ENCODE measurements at regions not wholly inside any gene's neighbourhood (a gene's known extent, or its start where the extent isn't known, plus 50 kb on each side); places are given as distances from the start of the nearest gene placed in this dataset.

DNA sequence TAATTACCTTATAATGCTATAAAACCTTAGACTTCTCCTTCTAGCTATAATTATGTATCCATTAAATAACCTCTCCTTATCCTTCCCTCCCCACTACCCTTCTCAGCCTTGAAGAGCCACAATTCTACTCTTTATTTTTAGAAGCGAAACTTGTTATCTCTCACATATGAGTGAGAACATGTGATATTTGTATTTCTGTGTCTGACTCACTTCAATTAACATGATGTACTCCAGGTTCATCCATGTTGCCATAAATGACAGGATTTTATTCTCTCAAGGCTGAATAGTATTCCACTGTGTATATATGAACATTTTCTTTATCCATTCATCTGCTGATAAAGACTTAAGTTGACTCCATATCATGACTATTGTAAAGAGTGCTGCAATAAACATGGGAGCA lies 485.6 kb downstream of the FLRT2 start:
- DNase-seq = no peak

DNA sequence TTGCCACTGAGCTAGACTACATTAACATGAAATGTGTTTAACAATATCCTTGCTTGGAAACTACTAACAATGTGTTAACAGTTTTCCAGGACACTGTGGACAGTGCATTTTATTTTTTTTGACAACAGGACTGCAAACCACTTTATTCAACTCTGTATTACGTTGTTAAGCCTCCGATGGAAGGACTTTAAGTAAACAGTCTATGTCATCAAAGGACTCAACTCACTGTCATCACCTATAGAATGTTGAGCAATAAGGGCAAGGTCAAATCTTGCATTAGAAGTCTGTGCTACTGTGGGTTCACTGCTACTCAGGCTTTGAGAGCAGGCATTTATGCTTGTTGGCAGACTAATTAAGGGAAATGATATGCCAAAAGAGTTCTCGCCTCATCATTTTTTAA lies 483.7 kb downstream of the FLRT2 start:
- DNase-seq = no peak

DNA sequence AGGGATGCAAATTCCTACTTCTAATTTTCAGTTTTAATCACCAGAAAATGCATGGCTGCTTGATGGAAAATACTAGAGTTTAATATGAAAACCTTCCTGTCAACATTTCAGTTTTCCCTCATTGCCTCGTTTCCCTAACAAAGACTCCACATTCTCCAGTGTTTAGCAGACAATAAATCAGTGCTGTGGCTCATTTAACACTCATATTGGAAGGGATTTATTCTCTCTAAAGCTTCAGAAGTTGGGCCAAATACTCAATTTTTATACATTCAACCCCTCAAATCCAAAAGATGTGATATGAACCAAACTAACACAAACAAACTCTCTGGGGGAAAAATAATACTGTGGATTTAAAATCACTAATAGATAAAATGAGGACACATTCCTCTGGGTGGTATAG lies 482.5 kb downstream of the FLRT2 start:
- no peak for DNase-seq

GRCh38 chr14:86003998-86004397 lies 474.1 kb downstream of the FLRT2 start:
- DNase-seq = no peak

GRCh38 chr14:85996551-85996950 lies 466.6 kb downstream of the FLRT2 start:
- no peak for DNase-seq

DNA sequence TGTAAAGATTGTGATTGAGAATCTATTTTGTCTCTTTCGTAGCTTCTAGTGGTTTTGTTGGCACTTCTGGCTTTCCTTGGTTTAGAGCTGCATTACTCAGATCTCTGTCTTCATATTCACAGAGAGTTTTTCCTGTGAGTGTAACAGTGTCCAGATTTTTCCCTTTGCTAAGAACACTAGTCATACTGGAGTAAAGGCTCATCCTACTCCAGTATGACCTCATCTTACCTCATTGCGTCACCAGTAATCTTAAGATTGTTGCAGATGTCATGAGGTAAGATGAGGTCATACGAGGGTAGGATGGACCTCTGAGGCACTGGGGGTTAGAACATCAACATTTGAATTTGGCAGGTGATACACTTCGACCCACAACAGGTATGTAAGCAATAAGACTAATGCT lies 461.2 kb downstream of the FLRT2 start:
- DNase-seq = no peak

GRCh38 chr14:85987907-85988306 lies 458.0 kb downstream of the FLRT2 start:
- DNase-seq = no peak

GRCh38 chr14:85987292-85987691 lies 457.3 kb downstream of the FLRT2 start:
- DNase-seq = no peak

GRCh38 chr14:85978582-85979250 lies 448.8 kb downstream of the FLRT2 start:
- DNase-seq = no peak

GRCh38 chr14:85974602-85975001 lies 444.7 kb downstream of the FLRT2 start:
- no peak for DNase-seq

DNA sequence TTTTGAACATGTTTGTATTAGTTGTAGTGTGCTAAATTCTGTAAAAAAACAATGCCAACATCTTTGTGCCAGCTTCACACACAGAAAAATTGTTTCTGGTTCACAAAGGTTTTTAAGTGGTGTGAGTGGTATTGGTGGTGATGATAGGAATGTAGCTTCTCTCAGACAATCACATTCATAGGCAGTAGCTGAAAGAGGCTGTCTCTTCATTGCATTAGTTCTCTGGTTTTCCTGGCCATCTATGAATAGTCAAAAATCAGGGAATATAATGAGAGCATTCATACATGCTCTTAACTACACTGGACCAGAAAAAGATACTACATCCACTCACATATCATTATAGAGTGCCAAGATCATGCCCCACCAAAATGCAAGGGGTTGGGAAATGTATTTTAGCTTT lies 433.5 kb downstream of the FLRT2 start:
- no peak for DNase-seq

- DNase-seq = no peak
These were observed 430.8 kb downstream of the FLRT2 start for GRCh38 chr14:85960756-85961155.

- no peak for DNase-seq
These were observed 429.1 kb downstream of the FLRT2 start for GRCh38 chr14:85959063-85959462.

GRCh38 chr14:85958069-85958468 lies 428.1 kb downstream of the FLRT2 start:
- no peak for DNase-seq

- no peak for DNase-seq
These were observed 423.3 kb downstream of the FLRT2 start for GRCh38 chr14:85953265-85953664.

GRCh38 chr14:85948153-85948552 lies 418.2 kb downstream of the FLRT2 start:
- no peak for DNase-seq

- no peak for DNase-seq
These were observed 417.7 kb downstream of the FLRT2 start for GRCh38 chr14:85947461-85948139.

- DNase-seq = no peak
These were observed 413.2 kb downstream of the FLRT2 start for GRCh38 chr14:85943192-85943591.

GRCh38 chr14:85934886-85935254 lies 404.9 kb downstream of the FLRT2 start:
- DNase-seq = no peak

DNA sequence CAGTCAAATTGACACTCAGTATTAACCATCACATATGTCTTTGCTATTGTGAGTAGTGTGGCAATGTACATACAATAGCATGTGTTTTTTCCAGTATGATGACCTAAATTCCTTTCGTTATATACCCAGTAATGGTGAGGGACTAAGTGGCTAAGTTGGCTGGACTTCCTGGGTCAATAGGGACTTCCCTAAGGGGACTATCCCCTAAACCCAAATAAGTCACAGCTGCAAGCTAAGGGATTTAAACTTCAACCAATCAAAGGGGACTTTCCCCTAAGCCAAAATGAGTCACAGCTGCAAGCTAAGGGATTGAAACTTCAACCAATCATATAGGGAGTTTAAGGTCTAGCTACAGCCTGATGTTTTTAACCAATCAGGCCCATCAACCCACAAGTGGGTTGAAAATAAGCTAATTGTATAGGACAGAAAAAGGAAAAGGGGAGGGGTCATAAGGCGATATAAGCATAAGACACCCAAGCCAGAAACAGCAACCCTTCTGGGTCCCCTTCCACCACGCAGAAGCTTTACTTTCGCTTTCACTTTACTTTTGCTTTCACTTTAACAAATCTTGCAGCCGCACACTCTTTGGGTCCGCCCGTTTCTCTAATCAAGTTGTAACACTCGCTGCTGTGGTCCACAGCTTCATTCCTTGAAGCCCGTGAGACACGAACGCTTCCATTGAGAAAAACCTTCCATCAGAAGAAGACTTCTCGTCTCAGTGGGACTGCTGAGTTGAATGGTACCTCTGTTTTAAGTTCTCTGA lies 404.4 kb downstream of the FLRT2 start:
- DNase-seq = peak; percentile 40

GRCh38 chr14:85921241-85921640 lies 391.3 kb downstream of the FLRT2 start:
- no peak for DNase-seq

- DNase-seq = no peak
These were observed 387.8 kb downstream of the FLRT2 start for GRCh38 chr14:85917716-85918115.

DNA sequence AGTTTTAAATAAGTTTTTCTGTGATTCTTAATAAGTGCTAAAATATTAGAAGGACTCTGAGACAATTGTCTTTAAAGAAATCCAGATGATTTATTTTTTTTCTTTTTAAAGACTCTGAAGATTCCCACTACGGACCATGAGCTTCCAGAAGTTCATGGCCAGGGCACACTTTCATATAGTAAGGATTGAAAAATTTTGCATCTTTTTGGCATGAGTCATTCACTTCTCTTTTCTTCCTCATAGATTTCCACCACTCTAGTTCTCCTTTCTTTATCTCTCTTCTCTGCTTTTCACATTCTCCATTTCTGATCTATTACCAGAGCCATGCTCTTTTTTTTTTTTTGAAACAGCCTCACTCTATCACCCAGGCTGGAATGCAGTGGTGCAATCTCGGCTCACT lies 385.8 kb downstream of the FLRT2 start:
- DNase-seq = no peak

DNA sequence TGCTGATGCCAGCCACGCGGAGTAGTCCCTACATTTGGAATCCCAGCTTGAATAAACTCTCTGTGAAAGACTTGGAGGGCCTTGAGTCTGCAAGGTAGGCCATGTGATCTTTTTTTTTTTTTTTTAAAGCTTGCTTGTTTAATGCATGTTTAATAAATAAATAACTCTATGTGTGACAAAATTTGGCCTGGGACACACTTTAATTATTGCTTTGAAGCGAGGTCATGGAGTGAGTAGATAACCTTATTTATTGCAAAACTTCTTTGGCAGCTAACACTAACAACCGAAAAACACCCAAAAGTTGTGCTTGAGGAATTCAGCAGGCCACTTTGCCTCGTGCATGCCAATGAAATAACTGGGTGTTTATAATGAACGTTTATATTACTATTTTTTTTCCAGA lies 382.2 kb downstream of the FLRT2 start:
- no peak for DNase-seq

All from activated gamma-delta T cell treated with Interleukin-2 at 50 U/mL for 16 hours (primary cell).